Effector CD4-positive, alpha-beta T cell (primary cell): ENCODE measurements at regions not wholly inside any gene's neighbourhood (a gene's known extent, or its start where the extent isn't known, plus 50 kb on each side); places are given as distances from the start of the nearest gene placed in this dataset.

Experiments used
- DNase-seq: peaks from one replicate; pipeline ENCODE4 v3.0.0-alpha.2; 2020

GRCh38 chr6:138610816-138611215, 111.5 kb upstream of the NHSL1 start:
- DNase-seq: no peak

GRCh38 chr6:138614151-138614550, 114.9 kb upstream of the NHSL1 start:
- DNase-seq: no peak

- no peak for DNase-seq
Observed at GRCh38 chr6:138618168-138618567, 118.9 kb upstream of the NHSL1 start.

- no peak for DNase-seq
Observed at GRCh38 chr6:138620630-138621029, 121.3 kb upstream of the NHSL1 start.

GRCh38 chr6:138622967-138623366, 123.7 kb upstream of the NHSL1 start:
- DNase-seq: no peak

- DNase-seq: no peak
Observed at GRCh38 chr6:138631566-138631965, 132.3 kb upstream of the NHSL1 start.

GRCh38 chr6:138637822-138638221, 135.7 kb upstream of the CCDC28A start:
- DNase-seq: no peak

GRCh38 chr6:138638604-138639003, 135.0 kb upstream of the CCDC28A start:
- DNase-seq: no peak

GRCh38 chr6:138640028-138640427, 133.5 kb upstream of the CCDC28A start:
- DNase-seq: no peak

GRCh38 chr6:138643210-138643609, 130.4 kb upstream of the CCDC28A start:
- DNase-seq: no peak

GRCh38 chr6:138645976-138646640, 127.5 kb upstream of the CCDC28A start:
- DNase-seq: no peak

GRCh38 chr6:138647006-138647405, 126.6 kb upstream of the CCDC28A start:
- DNase-seq: no peak

GRCh38 chr6:138648127-138648526, 125.4 kb upstream of the CCDC28A start:
- no peak for DNase-seq

- no peak for DNase-seq
Observed at GRCh38 chr6:138651491-138651890, 122.1 kb upstream of the CCDC28A start.

GRCh38 chr6:138652824-138653223, 120.7 kb upstream of the CCDC28A start:
- DNase-seq: no peak

GRCh38 chr6:138653435-138653834, 120.1 kb upstream of the CCDC28A start:
- DNase-seq: no peak

GRCh38 chr6:138654715-138655634, 118.6 kb upstream of the CCDC28A start:
- DNase-seq: no peak

GRCh38 chr6:138655828-138656227, 117.7 kb upstream of the CCDC28A start:
- no peak for DNase-seq

GRCh38 chr6:138656364-138657064, 117.1 kb upstream of the CCDC28A start:
- DNase-seq: no peak

GRCh38 chr6:138657065-138657425, 116.5 kb upstream of the CCDC28A start:
- no peak for DNase-seq

- DNase-seq: no peak
Observed at GRCh38 chr6:138659998-138660397, 113.6 kb upstream of the CCDC28A start.

- no peak for DNase-seq
Observed at GRCh38 chr6:138662471-138662870, 111.1 kb upstream of the CCDC28A start.

- no peak for DNase-seq
Observed at GRCh38 chr6:138663892-138664291, 109.7 kb upstream of the CCDC28A start.

- DNase-seq: no peak
Observed at GRCh38 chr6:138664745-138665144, 108.8 kb upstream of the CCDC28A start.
